B cell (primary cell): ENCODE measurements at regions not wholly inside any gene's neighbourhood (a gene's known extent, or its start where the extent isn't known, plus 50 kb on each side); places are given as distances from the start of the nearest gene placed in this dataset.

Source experiments
- EZH2 ChIP-seq: IDR thresholded peaks from 2 replicates; pipeline ENCODE4 v1.6.1; 2012; ENCODE audit warnings: borderline replicate concordance, low read depth, mild to moderate bottlenecking, moderate library complexity, low read length; ENCODE audit not compliant: insufficient read depth, poor library complexity, severe bottlenecking
- TF ChIP-seq, protein P1 (sequence below): fragments of 200-600 bp; IDR thresholded peaks from one replicate; pipeline ENCODE4 v1.8.0; 2022; ENCODE audit warnings: antibody characterized with exemption, mild to moderate bottlenecking

DNA sequence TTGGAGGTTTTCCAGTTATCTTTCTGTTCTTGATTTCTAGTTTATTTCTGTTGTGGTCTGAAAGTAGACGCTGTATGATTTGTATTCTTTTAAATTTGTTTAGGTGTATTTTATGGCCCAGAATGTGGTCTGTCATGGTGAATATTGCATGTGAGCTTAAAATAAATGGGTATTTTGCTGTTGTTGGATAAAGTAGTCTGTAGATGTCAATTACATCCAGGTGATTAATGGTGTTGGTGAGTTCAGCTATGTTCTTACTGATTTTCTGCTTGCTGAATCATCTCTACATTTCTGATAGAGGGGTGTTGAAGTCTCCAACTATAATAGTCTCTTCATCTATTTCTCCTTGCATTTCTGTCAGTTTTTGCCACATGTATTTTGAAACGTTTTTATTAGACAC is 383.3 kb upstream of the SGO1 start:
- no peak for TF ChIP-seq EZH2
- TF ChIP-seq, protein P1, sequence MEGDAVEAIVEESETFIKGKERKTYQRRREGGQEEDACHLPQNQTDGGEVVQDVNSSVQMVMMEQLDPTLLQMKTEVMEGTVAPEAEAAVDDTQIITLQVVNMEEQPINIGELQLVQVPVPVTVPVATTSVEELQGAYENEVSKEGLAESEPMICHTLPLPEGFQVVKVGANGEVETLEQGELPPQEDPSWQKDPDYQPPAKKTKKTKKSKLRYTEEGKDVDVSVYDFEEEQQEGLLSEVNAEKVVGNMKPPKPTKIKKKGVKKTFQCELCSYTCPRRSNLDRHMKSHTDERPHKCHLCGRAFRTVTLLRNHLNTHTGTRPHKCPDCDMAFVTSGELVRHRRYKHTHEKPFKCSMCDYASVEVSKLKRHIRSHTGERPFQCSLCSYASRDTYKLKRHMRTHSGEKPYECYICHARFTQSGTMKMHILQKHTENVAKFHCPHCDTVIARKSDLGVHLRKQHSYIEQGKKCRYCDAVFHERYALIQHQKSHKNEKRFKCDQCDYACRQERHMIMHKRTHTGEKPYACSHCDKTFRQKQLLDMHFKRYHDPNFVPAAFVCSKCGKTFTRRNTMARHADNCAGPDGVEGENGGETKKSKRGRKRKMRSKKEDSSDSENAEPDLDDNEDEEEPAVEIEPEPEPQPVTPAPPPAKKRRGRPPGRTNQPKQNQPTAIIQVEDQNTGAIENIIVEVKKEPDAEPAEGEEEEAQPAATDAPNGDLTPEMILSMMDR: no peak
